ENCODE measurements at regions not wholly inside any gene's neighbourhood (a gene's known extent, or its start where the extent isn't known, plus 50 kb on each side); places are given as distances from the start of the nearest gene placed in this dataset.

DNA sequence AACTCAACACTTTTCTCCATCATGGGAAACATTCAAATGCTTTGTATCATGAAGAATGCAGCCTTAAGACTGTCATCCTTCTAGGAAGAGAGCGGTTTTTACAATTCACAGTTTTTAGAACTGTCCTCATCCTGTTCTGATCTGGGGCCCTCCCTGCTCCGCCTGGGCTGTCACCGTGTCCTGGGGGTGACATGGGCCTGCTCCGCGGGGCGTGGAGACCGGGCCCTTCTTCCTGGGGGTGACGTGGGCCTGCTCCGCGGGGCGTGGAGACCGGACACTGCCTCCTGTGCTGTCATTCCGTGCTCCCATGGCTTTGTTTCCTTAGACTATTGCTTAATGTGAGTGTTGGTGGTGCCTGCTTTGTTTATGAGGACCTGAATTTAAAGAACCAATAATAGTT, 122.8 kb downstream of the TMEM18 start:
- Histone ChIP-seq H3K4me1 (ENCODE audit: control insufficient read depth in 1 of 2, extremely low read depth in 1 of 2, insufficient read depth in 2 of 2, low read length in 2 of 2) (no peaks in the 10 kb centered on the region), H3K27me3 (replicated peaks in 1 of 2; ENCODE audit: control insufficient read depth in 2 of 2, extremely low read depth in 1 of 2, insufficient read depth in 2 of 2, low read length in 1 of 2) (peaks cover 0 to 44% of the 10 kb centered on the region in 2 experiments), H3K36me3 (ENCODE audit: control insufficient read depth in 2 of 2, extremely low read depth in 1 of 2, insufficient read depth in 1 of 2, low read length in 1 of 2) (no peaks in the 10 kb centered on the region), H3K27ac (ENCODE audit: low read length) (no peak overlapping the region), H3K9me3 (no peaks in the 10 kb centered on the region), H3K4me3 (ENCODE audit: control insufficient read depth in 1 of 2, extremely low read depth in 1 of 2, low read length in 1 of 2) (no peak overlapping the region)
- ATAC-seq (replicated peaks in 1 of 4) (no peak), DNase-seq (no peak)
- H3K27me3 Mint-ChIP-seq: peaks cover 21 to 27% of the 10 kb centered on the region in 2 donors
- H3K9me3 Mint-ChIP-seq: no peaks in the 10 kb centered on the region
- H3K27ac Mint-ChIP-seq: no peak overlapping the region
- ChIA-PET CTCF (no interaction called here), POLR2A (no interaction called here)
- peaks cover 0 to 6% (median 2%) of the 10 kb centered on the region in 3 donors for H3K4me1 Mint-ChIP-seq
- H3K4me3 Mint-ChIP-seq: no peak overlapping the region
- no peaks in the 10 kb centered on the region for H3K36me3 Mint-ChIP-seq
- WGBS (ENCODE audit: insufficient coverage): 84% methylated on average over 6 of the region's 13 CpGs

DNA sequence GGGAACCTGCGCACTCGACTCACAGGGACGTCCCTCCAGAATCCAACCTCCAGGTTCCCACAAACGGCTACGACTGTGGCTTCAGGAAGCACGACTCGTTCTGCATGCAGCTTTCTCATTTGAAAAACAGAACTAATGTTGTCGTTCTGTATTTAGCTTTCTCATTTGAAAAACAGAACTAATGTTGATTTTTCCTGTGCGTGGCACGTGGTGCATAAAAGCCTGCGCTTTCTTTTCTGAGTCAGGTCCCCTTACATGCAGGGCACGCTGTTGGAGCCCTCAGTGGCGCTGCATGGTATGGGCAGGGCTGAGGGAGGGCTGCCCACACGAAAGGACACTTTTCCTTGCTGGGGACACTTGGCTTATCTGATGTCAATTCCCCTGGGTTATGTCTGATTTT, 124.3 kb downstream of the TMEM18 start:
- no peak overlapping the region for H3K27ac Mint-ChIP-seq
- H3K27me3 Mint-ChIP-seq: peaks cover 21 to 29% of the 10 kb centered on the region in 2 donors
- no peaks in the 10 kb centered on the region for H3K9me3 Mint-ChIP-seq
- DNase-seq (no peak), ATAC-seq (replicated peaks in 1 of 4) (no peak)
- no peak overlapping the region for H3K4me3 Mint-ChIP-seq
- Histone ChIP-seq H3K27ac (ENCODE audit: low read length) (no peak overlapping the region), H3K4me3 (ENCODE audit: control insufficient read depth in 1 of 2, extremely low read depth in 1 of 2, low read length in 1 of 2) (no peak overlapping the region), H3K4me1 (ENCODE audit: control insufficient read depth in 1 of 2, extremely low read depth in 1 of 2, insufficient read depth in 2 of 2, low read length in 2 of 2) (no peaks in the 10 kb centered on the region), H3K27me3 (replicated peaks in 1 of 2; ENCODE audit: control insufficient read depth in 2 of 2, extremely low read depth in 1 of 2, insufficient read depth in 2 of 2, low read length in 1 of 2) (peaks cover 0 to 35% of the 10 kb centered on the region in 2 experiments), H3K36me3 (ENCODE audit: control insufficient read depth in 2 of 2, extremely low read depth in 1 of 2, insufficient read depth in 1 of 2, low read length in 1 of 2) (no peaks in the 10 kb centered on the region), H3K9me3 (no peaks in the 10 kb centered on the region)
- no peaks in the 10 kb centered on the region for H3K36me3 Mint-ChIP-seq
- H3K4me1 Mint-ChIP-seq: peaks cover 0 to 6% (median 2%) of the 10 kb centered on the region in 3 donors
- CTCF ChIA-PET: no interaction called here
- POLR2A ChIA-PET: interaction anchor here in 1 of 2 donors (0.6 kb wide), 1 partner anchor 179 kb away, joined by 8 read pairs; no protein-coding TSS in a partner anchor
- 15% methylated on average over 11 of the region's 14 CpGs for WGBS (ENCODE audit: insufficient coverage)

GRCh38 chr2:551621-552020, 125.6 kb downstream of the TMEM18 start:
- CTCF ChIA-PET: no interaction called here
- H3K27me3 Mint-ChIP-seq: peaks cover 28 to 36% of the 10 kb centered on the region in 2 donors
- H3K4me3 ChIP-seq (ENCODE audit: control insufficient read depth in 1 of 2, extremely low read depth in 1 of 2, low read length in 1 of 2): no peak overlapping the region

GRCh38 chr2:550860-551567, 126.2 kb downstream of the TMEM18 start:
- H3K4me1 ChIP-seq (ENCODE audit: control insufficient read depth in 1 of 2, extremely low read depth in 1 of 2, insufficient read depth in 2 of 2, low read length in 2 of 2): no peaks in the 10 kb centered on the region
- ChIA-PET POLR2A (no interaction called here), CTCF (no interaction called here)
- peaks cover 0 to 42% of the 10 kb centered on the region in 2 experiments for H3K27me3 ChIP-seq (replicated peaks in 1 of 2; ENCODE audit: control insufficient read depth in 2 of 2, extremely low read depth in 1 of 2, insufficient read depth in 2 of 2, low read length in 1 of 2)
- no peak for DNase-seq
- ATAC-seq (replicated peaks in 1 of 4): no peak
- peaks cover 27 to 37% of the 10 kb centered on the region in 2 donors for H3K27me3 Mint-ChIP-seq
- 89% methylated on average over 12 of the region's 13 CpGs for WGBS (ENCODE audit: insufficient coverage)
- H3K4me3 ChIP-seq (ENCODE audit: control insufficient read depth in 1 of 2, extremely low read depth in 1 of 2, low read length in 1 of 2): no peak overlapping the region
- no peak overlapping the region for H3K4me3 Mint-ChIP-seq
- peaks cover 0 to 6% (median 2%) of the 10 kb centered on the region in 3 donors for H3K4me1 Mint-ChIP-seq
- no peak overlapping the region for H3K27ac ChIP-seq (ENCODE audit: low read length)
- no peaks in the 10 kb centered on the region for H3K36me3 Mint-ChIP-seq
- no peaks in the 10 kb centered on the region for H3K36me3 ChIP-seq (ENCODE audit: control insufficient read depth in 2 of 2, extremely low read depth in 1 of 2, insufficient read depth in 1 of 2, low read length in 1 of 2)
- H3K9me3 ChIP-seq: no peaks in the 10 kb centered on the region
- H3K9me3 Mint-ChIP-seq: no peaks in the 10 kb centered on the region
- H3K27ac Mint-ChIP-seq: no peak overlapping the region

More at GRCh38 chr2:551621-552020, 125.6 kb downstream of the TMEM18 start:
- POLR2A ChIA-PET: no interaction called here
- no peak overlapping the region for H3K4me3 Mint-ChIP-seq
- no peaks in the 10 kb centered on the region for H3K36me3 Mint-ChIP-seq
- peaks cover 0 to 6% (median 2%) of the 10 kb centered on the region in 3 donors for H3K4me1 Mint-ChIP-seq
- H3K27ac Mint-ChIP-seq: no peak overlapping the region
- WGBS (ENCODE audit: insufficient coverage): 87% methylated on average over 13 of the region's 13 CpGs
- H3K9me3 Mint-ChIP-seq: no peaks in the 10 kb centered on the region
- Histone ChIP-seq H3K9me3 (no peaks in the 10 kb centered on the region), H3K36me3 (ENCODE audit: control insufficient read depth in 2 of 2, extremely low read depth in 1 of 2, insufficient read depth in 1 of 2, low read length in 1 of 2) (no peaks in the 10 kb centered on the region), H3K27ac (ENCODE audit: low read length) (no peak overlapping the region), H3K4me1 (ENCODE audit: control insufficient read depth in 1 of 2, extremely low read depth in 1 of 2, insufficient read depth in 2 of 2, low read length in 2 of 2) (no peaks in the 10 kb centered on the region), H3K27me3 (replicated peaks in 1 of 2; ENCODE audit: control insufficient read depth in 2 of 2, extremely low read depth in 1 of 2, insufficient read depth in 2 of 2, low read length in 1 of 2) (peaks cover 0 to 38% of the 10 kb centered on the region in 2 experiments)
- DNase-seq: no peak
- no peak for ATAC-seq (replicated peaks in 1 of 4)

DNA sequence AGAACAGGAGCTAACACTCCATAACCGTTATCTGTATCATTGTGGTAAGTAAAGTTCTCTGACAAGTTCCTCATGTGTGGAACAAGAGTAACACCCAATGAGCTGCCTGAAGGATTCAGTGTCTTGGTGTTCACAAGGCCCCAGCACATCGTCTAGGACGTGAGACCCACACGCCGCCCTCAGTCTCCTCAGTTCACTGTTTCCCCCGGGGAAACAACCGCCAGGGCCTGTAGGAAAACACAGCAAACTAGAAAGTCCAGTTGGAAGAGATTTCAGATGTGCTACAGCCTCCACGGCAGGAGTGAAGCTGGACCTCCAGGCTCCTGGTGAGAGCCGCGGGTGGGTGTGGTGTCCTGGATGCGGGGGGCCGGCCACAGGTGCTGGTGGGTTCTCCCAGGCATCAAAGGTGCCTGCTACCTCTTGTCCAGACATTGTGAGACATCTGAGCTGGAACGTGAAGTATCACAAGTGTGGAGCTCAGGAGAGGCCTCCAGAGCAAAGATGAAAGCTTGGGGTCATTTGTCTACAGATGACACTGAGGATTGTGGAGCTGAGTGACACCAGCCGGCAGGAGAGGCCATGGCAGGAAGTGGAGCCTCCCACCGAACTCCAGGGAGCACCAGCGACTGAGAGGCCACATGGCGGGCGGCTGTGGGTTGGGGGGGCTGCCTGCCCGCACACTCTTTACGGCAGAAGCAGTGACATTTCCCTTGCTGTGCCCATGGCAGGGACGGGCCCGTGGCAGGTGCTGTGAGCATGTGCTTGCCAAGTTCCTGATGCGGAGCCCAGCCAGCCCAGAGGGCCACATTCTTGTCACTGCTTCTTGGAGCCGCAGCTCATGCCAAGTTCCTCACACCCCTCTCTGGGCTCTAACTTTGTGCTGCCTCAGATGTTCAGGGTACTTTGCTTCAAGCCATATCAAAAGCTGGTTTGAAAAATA, 131.2 kb downstream of the TMEM18 start:
- DNase-seq (no peak), ATAC-seq (replicated peaks in 1 of 4) (no peak)
- peaks cover 0 to 24% of the 10 kb centered on the region in 2 experiments for H3K27me3 ChIP-seq (replicated peaks in 1 of 2; ENCODE audit: control insufficient read depth in 2 of 2, extremely low read depth in 1 of 2, insufficient read depth in 2 of 2, low read length in 1 of 2)
- no peaks in the 10 kb centered on the region for H3K9me3 ChIP-seq
- no peaks in the 10 kb centered on the region for H3K36me3 Mint-ChIP-seq
- WGBS (ENCODE audit: insufficient coverage): 70% methylated on average over 20 of the region's 24 CpGs
- no peak overlapping the region for H3K27ac ChIP-seq (ENCODE audit: low read length)
- POLR2A ChIA-PET: no interaction called here
- no peaks in the 10 kb centered on the region for H3K4me1 ChIP-seq (ENCODE audit: control insufficient read depth in 1 of 2, extremely low read depth in 1 of 2, insufficient read depth in 2 of 2, low read length in 2 of 2)
- H3K9me3 Mint-ChIP-seq: no peaks in the 10 kb centered on the region
- H3K36me3 ChIP-seq (ENCODE audit: control insufficient read depth in 2 of 2, extremely low read depth in 1 of 2, insufficient read depth in 1 of 2, low read length in 1 of 2): no peaks in the 10 kb centered on the region
- no peaks in the 10 kb centered on the region for H3K4me1 Mint-ChIP-seq
- H3K4me3 ChIP-seq (ENCODE audit: control insufficient read depth in 1 of 2, extremely low read depth in 1 of 2, low read length in 1 of 2): no peak overlapping the region
- H3K27ac Mint-ChIP-seq: no peak overlapping the region
- CTCF ChIA-PET: no interaction called here
- peaks cover 15 to 29% of the 10 kb centered on the region in 2 donors for H3K27me3 Mint-ChIP-seq
- no peak overlapping the region for H3K4me3 Mint-ChIP-seq

GRCh38 chr2:545228-545627, 132.0 kb downstream of the TMEM18 start:
- H3K9me3 Mint-ChIP-seq: no peaks in the 10 kb centered on the region
- H3K36me3 ChIP-seq (ENCODE audit: control insufficient read depth in 2 of 2, extremely low read depth in 1 of 2, insufficient read depth in 1 of 2, low read length in 1 of 2): no peaks in the 10 kb centered on the region
- WGBS (ENCODE audit: insufficient coverage): 83% methylated on average over 12 of the region's 12 CpGs
- ChIA-PET POLR2A (no interaction called here), CTCF (no interaction called here)
- H3K4me1 Mint-ChIP-seq: no peaks in the 10 kb centered on the region
- H3K4me3 ChIP-seq (ENCODE audit: control insufficient read depth in 1 of 2, extremely low read depth in 1 of 2, low read length in 1 of 2): no peak overlapping the region
- peaks cover 15 to 29% of the 10 kb centered on the region in 2 donors for H3K27me3 Mint-ChIP-seq
- DNase-seq (no peak), ATAC-seq (replicated peaks in 1 of 4) (no peak)
- H3K27ac Mint-ChIP-seq: no peak overlapping the region
- no peaks in the 10 kb centered on the region for H3K4me1 ChIP-seq (ENCODE audit: control insufficient read depth in 1 of 2, extremely low read depth in 1 of 2, insufficient read depth in 2 of 2, low read length in 2 of 2)
- peaks cover 0 to 21% of the 10 kb centered on the region in 2 experiments for H3K27me3 ChIP-seq (replicated peaks in 1 of 2; ENCODE audit: control insufficient read depth in 2 of 2, extremely low read depth in 1 of 2, insufficient read depth in 2 of 2, low read length in 1 of 2)
- H3K4me3 Mint-ChIP-seq: no peak overlapping the region
- no peaks in the 10 kb centered on the region for H3K9me3 ChIP-seq
- no peaks in the 10 kb centered on the region for H3K36me3 Mint-ChIP-seq
- no peak overlapping the region for H3K27ac ChIP-seq (ENCODE audit: low read length)

All from T-cell (primary cell).